A673 (cell line): ENCODE measurements at regions not wholly inside any gene's neighbourhood (a gene's known extent, or its start where the extent isn't known, plus 50 kb on each side); places are given as distances from the start of the nearest gene placed in this dataset.

Source experiments
- BruUV-seq: library from RNA; stranded (reverse); fragments of 400-500 nt; replicated peaks from 2 replicates; lab custom pipeline; 2021; lab: Mats Ljungman, UMichigan
- CTCF ChIA-PET: fragments of 300-600 bp; sonication (Branson Sonifier 250); formaldehyde crosslinking; loops from one replicate; lab custom pipeline; 2022; ENCODE audit warnings: antibody characterized with exemption; lab: Charles Lee
- POLR2A ChIA-PET: fragments of 300-600 bp; sonication (Branson Sonifier 250); formaldehyde crosslinking; loops from one replicate; lab custom pipeline; 2022; ENCODE audit warnings: antibody characterized with exemption; ENCODE audit not compliant: low non-redundant PET; lab: Charles Lee
- DNase-seq: peaks from one replicate; pipeline ENCODE4 v3.0.0-alpha.2; 2015; ENCODE audit warnings: low spot score
- H3K27ac ChIP-seq: fragments of 200-600 bp; sonication (generic); 2 replicates; pipeline ENCODE4 v1.5.1; 2016; ENCODE audit warnings: mixed run types, low read depth, mild to moderate bottlenecking, mixed read lengths, antibody characterized with exemption, low read length; ENCODE audit not compliant: poor library complexity, severe bottlenecking
- H3K27me3 ChIP-seq: fragments of 200-600 bp; sonication (generic); replicated peaks from 2 replicates; pipeline ENCODE4 v1.6.1; 2017; ENCODE audit warnings: mixed run types, low read depth, mild to moderate bottlenecking, mixed read lengths, antibody characterized with exemption, low read length; ENCODE audit not compliant: insufficient read depth, poor library complexity
- H3K36me3 ChIP-seq: fragments of 200-600 bp; sonication (generic); 2 replicates; pipeline ENCODE4 v1.6.1; 2016; ENCODE audit warnings: mixed run types, mild to moderate bottlenecking, mixed read lengths, antibody characterized with exemption, low read length; ENCODE audit not compliant: insufficient read depth, poor library complexity, severe bottlenecking
- H3K4me1 ChIP-seq: fragments of 200-600 bp; sonication (generic); 2 replicates; pipeline ENCODE4 v1.6.1; 2017; ENCODE audit warnings: mixed run types, mild to moderate bottlenecking, mixed read lengths, antibody characterized with exemption, low read length; ENCODE audit not compliant: insufficient read depth, poor library complexity, severe bottlenecking
- H3K4me3 ChIP-seq: fragments of 200-600 bp; sonication (generic); 2 replicates; pipeline ENCODE4 v1.5.1; 2016; ENCODE audit warnings: low read depth, mixed run types, mild to moderate bottlenecking, mixed read lengths, low read length; ENCODE audit not compliant: poor library complexity, severe bottlenecking
- H3K9me3 ChIP-seq: fragments of 200-600 bp; sonication (generic); 2 replicates; pipeline ENCODE4 v1.6.1; 2016; ENCODE audit warnings: mixed run types, low read depth, mild to moderate bottlenecking, mixed read lengths, antibody characterized with exemption, low read length; ENCODE audit not compliant: poor library complexity, severe bottlenecking
- EZH2 ChIP-seq: fragments of 200-600 bp; sonication (generic); IDR thresholded peaks from 2 replicates; pipeline ENCODE4 v1.6.1; 2017; ENCODE audit warnings: borderline replicate concordance, low read depth, mild to moderate bottlenecking, mixed read lengths, antibody characterized with exemption, low read length; ENCODE audit not compliant: poor library complexity, severe bottlenecking
- intact Hi-C: fragments of 100-400 bp; cut with micrococcal nuclease; formaldehyde crosslinking; loops from one replicate; pipeline ENCODE4 v1.10.0; 2022; ENCODE audit not compliant: unreplicated experiment
- TF ChIP-seq, protein P1 (sequence below): fragments of 300-800, 200-600 bp; sonication (generic); conservative IDR thresholded peaks from 2 replicates; pipeline ENCODE4 v1.5.1; 2017; ENCODE audit warnings: low read depth, mild to moderate bottlenecking, antibody characterized with exemption, low read length, moderate library complexity, mixed read lengths

DNA sequence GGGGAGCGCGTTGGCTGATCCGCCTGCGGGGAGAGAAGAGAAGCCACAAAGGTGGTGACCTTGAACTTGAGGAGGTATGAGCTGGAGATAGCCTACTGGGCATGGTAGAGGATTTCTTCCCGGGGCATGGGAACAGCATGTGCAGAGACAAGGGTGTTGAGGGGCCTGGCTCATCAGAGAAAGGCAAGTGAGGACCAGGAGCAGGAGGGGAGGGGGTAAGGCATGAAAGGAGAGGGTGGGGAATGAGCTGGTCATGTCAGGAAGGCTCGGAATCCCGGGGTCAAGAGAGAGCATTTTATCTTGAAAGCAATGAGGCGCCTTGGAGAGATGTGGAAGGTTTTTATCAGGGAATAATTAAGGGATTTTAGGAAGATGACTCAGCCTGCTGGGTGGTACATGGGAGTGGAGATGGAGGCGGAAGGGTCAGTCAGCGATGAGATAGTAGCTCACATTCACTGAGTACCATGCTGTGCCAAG, 121.1 kb downstream of the LHX2 start:
- no peaks in the 10 kb centered on the region for H3K36me3 ChIP-seq
- ChIA-PET CTCF (interaction anchor here (0.6 kb wide), 1 partner anchor 385 kb away, joined by 3 read pairs; no protein-coding TSS in a partner anchor), POLR2A (no interaction called here)
- H3K27ac ChIP-seq = no peak overlapping the region
- no peak overlapping the region for H3K4me3 ChIP-seq
- BruUV-seq = no TSS peak
- no peaks in the 10 kb centered on the region for H3K27me3 ChIP-seq
- no peaks in the 10 kb centered on the region for H3K9me3 ChIP-seq
- TF ChIP-seq, protein P1, sequence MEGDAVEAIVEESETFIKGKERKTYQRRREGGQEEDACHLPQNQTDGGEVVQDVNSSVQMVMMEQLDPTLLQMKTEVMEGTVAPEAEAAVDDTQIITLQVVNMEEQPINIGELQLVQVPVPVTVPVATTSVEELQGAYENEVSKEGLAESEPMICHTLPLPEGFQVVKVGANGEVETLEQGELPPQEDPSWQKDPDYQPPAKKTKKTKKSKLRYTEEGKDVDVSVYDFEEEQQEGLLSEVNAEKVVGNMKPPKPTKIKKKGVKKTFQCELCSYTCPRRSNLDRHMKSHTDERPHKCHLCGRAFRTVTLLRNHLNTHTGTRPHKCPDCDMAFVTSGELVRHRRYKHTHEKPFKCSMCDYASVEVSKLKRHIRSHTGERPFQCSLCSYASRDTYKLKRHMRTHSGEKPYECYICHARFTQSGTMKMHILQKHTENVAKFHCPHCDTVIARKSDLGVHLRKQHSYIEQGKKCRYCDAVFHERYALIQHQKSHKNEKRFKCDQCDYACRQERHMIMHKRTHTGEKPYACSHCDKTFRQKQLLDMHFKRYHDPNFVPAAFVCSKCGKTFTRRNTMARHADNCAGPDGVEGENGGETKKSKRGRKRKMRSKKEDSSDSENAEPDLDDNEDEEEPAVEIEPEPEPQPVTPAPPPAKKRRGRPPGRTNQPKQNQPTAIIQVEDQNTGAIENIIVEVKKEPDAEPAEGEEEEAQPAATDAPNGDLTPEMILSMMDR = no peak
- TF ChIP-seq EZH2 = no peak
- DNase-seq = no peak
- intact Hi-C loops = no loop called here
- H3K4me1 ChIP-seq = no peaks in the 10 kb centered on the region

DNA sequence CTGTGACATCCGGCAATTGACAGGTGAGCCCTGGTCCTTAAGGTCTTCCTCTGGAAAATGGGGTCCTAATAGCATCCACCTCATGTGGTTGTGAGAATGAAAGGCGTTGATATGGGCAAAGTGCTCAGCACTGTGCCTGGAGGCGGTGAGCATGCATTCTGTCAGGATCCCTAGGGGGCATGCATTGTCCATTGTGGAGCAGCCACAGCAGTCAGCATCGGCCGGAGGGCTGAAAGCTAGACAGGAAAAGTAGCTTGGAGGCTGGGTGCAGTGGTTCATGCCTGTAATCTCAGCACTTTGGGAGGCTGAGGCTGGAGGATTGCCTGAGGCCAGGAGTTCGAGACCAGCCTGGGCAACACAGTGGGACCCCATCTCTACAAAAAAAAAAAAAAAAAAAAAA, 122.2 kb downstream of the LHX2 start:
- intact Hi-C loops = no loop called here
- TF ChIP-seq, protein P1 = no peak
- no peak for TF ChIP-seq EZH2
- POLR2A ChIA-PET = no interaction called here
- Histone ChIP-seq H3K27me3 (no peaks in the 10 kb centered on the region), H3K4me1 (no peaks in the 10 kb centered on the region), H3K9me3 (no peaks in the 10 kb centered on the region), H3K27ac (no peak overlapping the region), H3K4me3 (no peak overlapping the region), H3K36me3 (no peaks in the 10 kb centered on the region)
- no peak for DNase-seq
- no TSS peak for BruUV-seq
- CTCF ChIA-PET = no interaction called here

DNA sequence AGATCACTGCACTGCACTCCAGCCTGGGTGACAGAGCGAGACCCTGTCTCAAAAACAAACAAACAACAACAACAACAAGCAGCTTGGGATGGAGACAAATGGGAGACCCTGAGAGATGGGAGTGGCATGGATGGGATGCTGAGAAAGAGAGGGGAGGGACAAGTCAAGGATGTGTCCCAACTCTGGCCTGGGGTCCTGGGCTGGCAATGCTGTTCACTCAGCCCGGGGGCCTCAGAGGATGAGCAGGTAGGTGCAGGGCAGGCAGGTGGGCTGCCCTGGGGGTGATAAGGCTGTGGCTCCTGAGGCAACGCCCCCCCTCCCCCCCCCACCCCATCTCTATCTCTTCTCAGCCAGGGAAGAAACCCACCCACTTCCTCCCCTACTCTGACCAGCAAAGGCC, 123.0 kb downstream of the LHX2 start:
- no peak for DNase-seq
- Histone ChIP-seq H3K4me1 (no peaks in the 10 kb centered on the region), H3K9me3 (no peaks in the 10 kb centered on the region), H3K27ac (no peak overlapping the region), H3K4me3 (no peak overlapping the region), H3K27me3 (no peaks in the 10 kb centered on the region), H3K36me3 (no peaks in the 10 kb centered on the region)
- ChIA-PET POLR2A (no interaction called here), CTCF (no interaction called here)
- BruUV-seq = no TSS peak
- intact Hi-C loops = no loop called here
- TF ChIP-seq EZH2 = no peak
- TF ChIP-seq, protein P1 = no peak
